ENCODE measurements at regions not wholly inside any gene's neighbourhood (a gene's known extent, or its start where the extent isn't known, plus 50 kb on each side); places are given as distances from the start of the nearest gene placed in this dataset.

- H3K4me1 ChIP-seq (ENCODE audit: low read depth) = peaks cover 35% of the 10 kb centered on the region
- no peak overlapping the region for H3K27ac ChIP-seq
- H3K4me3 ChIP-seq = no peak overlapping the region
- no peaks in the 10 kb centered on the region for H3K9me3 ChIP-seq (ENCODE audit: low read depth)
- H3K36me3 ChIP-seq = no peaks in the 10 kb centered on the region
- no peaks in the 10 kb centered on the region for H3K27me3 ChIP-seq
- no peak for TF ChIP-seq CTCF (IDR thresholded peaks at IDR 0.05; ENCODE audit: low read depth, low read length)
- DNase-seq (ENCODE audit: low read depth in 1 of 2, low spot score in 1 of 2) = peak in 1 of 2 donors; percentile 30
Measured at GRCh38 chr2:109694190-109694589, 80.0 kb downstream of the SOWAHC start.

- Histone ChIP-seq H3K4me3 (no peak overlapping the region), H3K9me3 (ENCODE audit: low read depth) (no peaks in the 10 kb centered on the region), H3K4me1 (ENCODE audit: low read depth) (peaks cover 44% of the 10 kb centered on the region), H3K36me3 (no peaks in the 10 kb centered on the region), H3K27ac (no peak overlapping the region), H3K27me3 (no peaks in the 10 kb centered on the region)
- no peak for TF ChIP-seq CTCF (IDR thresholded peaks at IDR 0.05; ENCODE audit: low read depth, low read length)
- DNase-seq (ENCODE audit: low read depth in 1 of 2, low spot score in 1 of 2) = no peak
Measured at GRCh38 chr2:109695290-109695689, 81.1 kb downstream of the SOWAHC start.

GRCh38 chr2:109699646-109700045 is 85.5 kb downstream of the SOWAHC start:
- peaks cover 25% of the 10 kb centered on the region for H3K4me1 ChIP-seq (ENCODE audit: low read depth)
- H3K27me3 ChIP-seq = no peaks in the 10 kb centered on the region
- DNase-seq (ENCODE audit: low read depth in 1 of 2, low spot score in 1 of 2) = peak; percentile 27 to 46
- H3K27ac ChIP-seq = peak overlapping the region; percentile 77
- H3K36me3 ChIP-seq = no peaks in the 10 kb centered on the region
- no peaks in the 10 kb centered on the region for H3K9me3 ChIP-seq (ENCODE audit: low read depth)
- no peak for TF ChIP-seq CTCF (IDR thresholded peaks at IDR 0.05; ENCODE audit: low read depth, low read length)
- no peak overlapping the region for H3K4me3 ChIP-seq

GRCh38 chr2:109700680-109701274 is 86.6 kb downstream of the SOWAHC start:
- H3K27ac ChIP-seq = peak overlapping the region; percentile 77

GRCh38 chr2:109701362-109701761 is 87.2 kb downstream of the SOWAHC start:
- no peak for DNase-seq (ENCODE audit: low read depth in 1 of 2, low spot score in 1 of 2)
- TF ChIP-seq CTCF (IDR thresholded peaks at IDR 0.05; ENCODE audit: low read depth, low read length) = no peak

More at GRCh38 chr2:109700680-109701274, 86.6 kb downstream of the SOWAHC start:
- TF ChIP-seq CTCF (IDR thresholded peaks at IDR 0.05; ENCODE audit: low read depth, low read length) = no peak
- H3K9me3 ChIP-seq (ENCODE audit: low read depth) = no peaks in the 10 kb centered on the region
- no peaks in the 10 kb centered on the region for H3K27me3 ChIP-seq
- peaks cover 25% of the 10 kb centered on the region for H3K4me1 ChIP-seq (ENCODE audit: low read depth)
- no peak for DNase-seq (ENCODE audit: low read depth in 1 of 2, low spot score in 1 of 2)
- H3K36me3 ChIP-seq = no peaks in the 10 kb centered on the region
- H3K4me3 ChIP-seq = no peak overlapping the region

More at GRCh38 chr2:109701362-109701761, 87.2 kb downstream of the SOWAHC start:
- H3K4me1 ChIP-seq (ENCODE audit: low read depth) = peaks cover 25% of the 10 kb centered on the region
- no peak overlapping the region for H3K4me3 ChIP-seq
- H3K27me3 ChIP-seq = no peaks in the 10 kb centered on the region
- H3K36me3 ChIP-seq = no peaks in the 10 kb centered on the region
- H3K27ac ChIP-seq = no peak overlapping the region
- H3K9me3 ChIP-seq (ENCODE audit: low read depth) = no peaks in the 10 kb centered on the region
